Fibroblast of mammary gland (primary cell): ENCODE measurements at regions not wholly inside any gene's neighbourhood (a gene's known extent, or its start where the extent isn't known, plus 50 kb on each side); places are given as distances from the start of the nearest gene placed in this dataset.

Experiments
- DNase-seq: peaks from one replicate; pipeline ENCODE4 v3.0.0-alpha.2; 2010; ENCODE audit warnings: low read depth
- H3K4me3 ChIP-seq: 2 replicates; pipeline ENCODE4 v1.5.1; 2011; ENCODE audit warnings: low read depth, mild to moderate bottlenecking, low read length, moderate library complexity; ENCODE audit not compliant: control insufficient read depth
- TF ChIP-seq, protein P1 (sequence below): conservative IDR thresholded peaks from 2 replicates; pipeline ENCODE4 v1.5.1; 2011; ENCODE audit warnings: low read depth, low read length, inconsistent platforms; ENCODE audit not compliant: control insufficient read depth, insufficient read depth

GRCh38 chr6:95128439-95128838, 448.9 kb upstream of the MANEA start:
- TF ChIP-seq, protein P1, sequence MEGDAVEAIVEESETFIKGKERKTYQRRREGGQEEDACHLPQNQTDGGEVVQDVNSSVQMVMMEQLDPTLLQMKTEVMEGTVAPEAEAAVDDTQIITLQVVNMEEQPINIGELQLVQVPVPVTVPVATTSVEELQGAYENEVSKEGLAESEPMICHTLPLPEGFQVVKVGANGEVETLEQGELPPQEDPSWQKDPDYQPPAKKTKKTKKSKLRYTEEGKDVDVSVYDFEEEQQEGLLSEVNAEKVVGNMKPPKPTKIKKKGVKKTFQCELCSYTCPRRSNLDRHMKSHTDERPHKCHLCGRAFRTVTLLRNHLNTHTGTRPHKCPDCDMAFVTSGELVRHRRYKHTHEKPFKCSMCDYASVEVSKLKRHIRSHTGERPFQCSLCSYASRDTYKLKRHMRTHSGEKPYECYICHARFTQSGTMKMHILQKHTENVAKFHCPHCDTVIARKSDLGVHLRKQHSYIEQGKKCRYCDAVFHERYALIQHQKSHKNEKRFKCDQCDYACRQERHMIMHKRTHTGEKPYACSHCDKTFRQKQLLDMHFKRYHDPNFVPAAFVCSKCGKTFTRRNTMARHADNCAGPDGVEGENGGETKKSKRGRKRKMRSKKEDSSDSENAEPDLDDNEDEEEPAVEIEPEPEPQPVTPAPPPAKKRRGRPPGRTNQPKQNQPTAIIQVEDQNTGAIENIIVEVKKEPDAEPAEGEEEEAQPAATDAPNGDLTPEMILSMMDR: no peak
- H3K4me3 ChIP-seq: no peak overlapping the region
- DNase-seq: no peak

GRCh38 chr6:95128947-95129346, 448.4 kb upstream of the MANEA start:
- TF ChIP-seq, protein P1: no peak
- no peak for DNase-seq
- no peak overlapping the region for H3K4me3 ChIP-seq

- TF ChIP-seq, protein P1: no peak
- H3K4me3 ChIP-seq: no peak overlapping the region
Observed at GRCh38 chr6:95133578-95133977, 443.8 kb upstream of the MANEA start.

GRCh38 chr6:95135182-95135581, 442.2 kb upstream of the MANEA start:
- no peak overlapping the region for H3K4me3 ChIP-seq
- TF ChIP-seq, protein P1: no peak
- DNase-seq: no peak

More at GRCh38 chr6:95133578-95133977, 443.8 kb upstream of the MANEA start:
- DNase-seq: no peak

- H3K4me3 ChIP-seq: no peak overlapping the region
- TF ChIP-seq, protein P1: no peak
- DNase-seq: no peak
Observed at GRCh38 chr6:95142101-95142500, 435.2 kb upstream of the MANEA start.

DNA sequence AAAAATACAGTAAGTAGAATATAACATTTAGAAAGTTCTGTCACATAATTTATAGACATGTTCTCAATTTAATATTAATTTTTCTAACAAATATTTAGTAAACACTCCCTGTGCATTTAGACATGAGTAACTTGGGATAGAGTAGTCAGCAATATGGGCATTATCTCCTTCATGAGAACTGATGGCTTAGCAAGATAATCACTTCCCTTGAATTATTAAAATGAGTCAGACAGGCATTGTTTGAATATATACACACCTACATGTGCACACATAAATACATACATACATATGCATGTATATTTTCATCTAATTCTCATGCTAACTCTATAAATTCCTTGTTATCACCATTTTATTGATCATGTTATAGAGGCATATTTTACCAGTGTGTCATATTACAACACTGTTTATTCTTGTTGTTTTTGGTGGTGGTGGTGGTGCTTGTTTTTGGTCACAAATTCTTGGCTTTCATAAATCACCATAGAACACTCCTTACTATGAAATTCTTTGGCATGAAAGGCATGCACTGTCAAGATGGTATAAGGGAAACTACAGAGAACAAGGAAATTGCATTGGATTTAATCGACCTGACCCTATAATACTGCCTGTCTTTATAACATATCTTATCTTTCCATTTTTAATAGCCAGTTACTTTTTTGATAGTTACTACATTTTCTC, 434.5 kb upstream of the MANEA start:
- no peak overlapping the region for H3K4me3 ChIP-seq
- TF ChIP-seq, protein P1: no peak
- DNase-seq: no peak
